ENCODE measurements at regions not wholly inside any gene's neighbourhood (a gene's known extent, or its start where the extent isn't known, plus 50 kb on each side); places are given as distances from the start of the nearest gene placed in this dataset.

DNA sequence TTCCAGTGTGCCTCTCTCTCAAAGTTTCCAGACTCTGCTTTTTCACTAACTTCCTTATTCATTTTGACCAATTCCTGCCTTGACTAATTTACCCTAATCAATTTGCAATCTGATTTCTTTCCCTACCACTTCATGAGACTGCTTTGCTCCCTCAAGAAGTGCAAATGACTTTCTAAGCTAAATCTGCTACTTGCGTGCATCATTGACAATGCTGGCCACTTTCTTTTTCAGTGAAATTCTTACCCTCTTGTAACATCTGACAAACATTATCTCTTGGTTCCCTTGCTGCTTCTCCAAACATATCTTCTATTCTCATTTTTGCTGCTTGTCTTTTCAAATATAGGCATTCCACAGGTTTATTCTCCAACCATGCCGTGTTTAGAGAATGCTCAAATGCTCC, 659.9 kb downstream of the USP25 start:
- no peak for TF ChIP-seq CTCF (IDR thresholded peaks at IDR 0.05 in 4 of 5, conservative IDR thresholded peaks at IDR 0.05 in 1 of 5)
- TF ChIP-seq POLR2A (IDR thresholded peaks at IDR 0.05), result no peak

Data from gastrocnemius medialis (tissue), 4 donors.